ENCODE measurements at regions not wholly inside any gene's neighbourhood (a gene's known extent, or its start where the extent isn't known, plus 50 kb on each side); places are given as distances from the start of the nearest gene placed in this dataset.

DNA sequence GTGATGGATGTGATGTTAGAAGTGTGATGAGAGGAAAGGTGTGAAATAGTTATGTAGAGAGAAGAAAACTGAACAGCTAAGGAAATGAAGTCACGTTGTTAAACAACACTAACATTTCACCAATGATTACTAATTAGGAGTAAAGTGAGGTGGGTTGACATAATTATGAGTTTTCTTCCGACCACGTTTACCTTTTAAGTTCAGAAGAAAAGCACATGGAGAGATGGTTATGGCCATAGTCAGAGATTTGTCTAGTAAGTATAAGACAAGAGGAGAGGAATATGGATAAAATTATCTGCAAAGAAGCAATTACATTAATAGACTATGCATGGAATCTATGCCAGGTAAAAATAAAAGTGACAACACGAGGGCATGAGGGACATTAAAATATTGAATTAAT, 551.3 kb upstream of the TECRL start:
- Histone ChIP-seq H2BK120ac (replicated peaks; ENCODE audit: low read depth, low read length) (no peak overlapping the region), H3K27ac (ENCODE audit: low read depth, low read length) (no peak overlapping the region), H4K5ac (ENCODE audit: insufficient read length, low read depth, low read length) (no peak overlapping the region), H3K27me3 (replicated peaks in 1 of 4; ENCODE audit: control insufficient read depth in 3 of 4, extremely low read depth in 1 of 4, insufficient read depth in 3 of 4, low read length in 3 of 4) (no peaks in the 10 kb centered on the region), H3K4me1 (replicated peaks in 1 of 4; ENCODE audit: control insufficient read depth in 3 of 4, insufficient read depth in 4 of 4, low read length in 3 of 4) (no peaks in the 10 kb centered on the region), H3K4me2 (ENCODE audit: insufficient read depth in 1 of 2, low read depth in 2 of 2, low read length in 2 of 2) (no peak overlapping the region), H2BK20ac (ENCODE audit: low read length) (no peak overlapping the region), H3K23ac (ENCODE audit: insufficient read length) (no peak overlapping the region), H2AK5ac (ENCODE audit: low read depth, low read length) (no peak overlapping the region), H3K56ac (replicated peaks; ENCODE audit: insufficient read length, low read depth, low read length) (no peak overlapping the region), H2BK5ac (ENCODE audit: low read depth, low read length) (no peak overlapping the region), H4K20me1 (replicated peaks in 1 of 2; ENCODE audit: control insufficient read depth in 1 of 2, insufficient read depth in 2 of 2, low read length in 2 of 2) (no peaks in the 10 kb centered on the region), H3K36me3 (ENCODE audit: control insufficient read depth in 2 of 4, insufficient read depth in 4 of 4, low read length in 3 of 4) (no peaks in the 10 kb centered on the region), H3K9me3 (ENCODE audit: insufficient read depth in 2 of 2, low read depth in 1 of 2, low read length in 1 of 2) (no peaks in the 10 kb centered on the region; a peak in 1 of 4 replicates), H3K4me3 (ENCODE audit: extremely low read depth in 1 of 4, insufficient read depth in 2 of 4, low read depth in 3 of 4, low read length in 4 of 4) (no peak overlapping the region), H2BK12ac (ENCODE audit: low read depth, low read length) (no peak overlapping the region), H3K79me2 (ENCODE audit: control insufficient read depth in 1 of 2, insufficient read depth in 2 of 2, low read length in 2 of 2) (no peaks in the 10 kb centered on the region), H3K23me2 (ENCODE audit: low read depth, low read length) (no peaks in the 10 kb centered on the region), H3K79me1 (ENCODE audit: low read depth, low read length) (no peaks in the 10 kb centered on the region), H4K8ac (ENCODE audit: extremely low read depth, insufficient read depth, low read length) (no peak overlapping the region), H3K14ac (ENCODE audit: insufficient read length) (no peak overlapping the region), H3K9ac (replicated peaks in 1 of 4; ENCODE audit: extremely low read depth in 1 of 4, low read depth in 3 of 4, low read length in 3 of 4) (no peak overlapping the region), H3K18ac (ENCODE audit: extremely low read depth, low read length) (no peak overlapping the region), H2AFZ (ENCODE audit: low read length) (no peak overlapping the region), H4K91ac (replicated peaks; ENCODE audit: insufficient read length, low read length) (no peak overlapping the region), H2BK15ac (ENCODE audit: low read length) (no peak overlapping the region), H3K4ac (replicated peaks; ENCODE audit: insufficient read length, low read depth, low read length) (no peak overlapping the region)
- ChIA-PET POLR2A (ENCODE audit: partially characterized antibody) (no interaction called here), CTCF (ENCODE audit: partially characterized antibody) (no interaction called here)
- no peak for TF ChIP-seq POLR2A (IDR thresholded peaks at IDR 0.05; ENCODE audit: control extremely low read depth in 1 of 2, low read depth in 2 of 2, low read length in 2 of 2)
- no peak for TF ChIP-seq MAFK (IDR thresholded peaks at IDR 0.05; ENCODE audit: low read depth, low read length)
- no peak for TF ChIP-seq RFX5 (IDR thresholded peaks at IDR 0.05; ENCODE audit: borderline replicate concordance, low read depth, low read length)
- TF ChIP-seq BACH1 (IDR thresholded peaks at IDR 0.05; ENCODE audit: low read length), result no peak
- TF ChIP-seq EZH2 (IDR thresholded peaks at IDR 0.05; ENCODE audit: low read depth, low read length, severe bottlenecking), result no peak
- TF ChIP-seq KDM4A (IDR thresholded peaks at IDR 0.05; ENCODE audit: low read depth, low read length, severe bottlenecking), result no peak
- TF ChIP-seq RBBP5 (IDR thresholded peaks at IDR 0.05; ENCODE audit: borderline replicate concordance, low read depth, low read length), result no peak
- no peak for TF ChIP-seq RXRA (IDR thresholded peaks at IDR 0.05; ENCODE audit: insufficient read depth, low read depth, low read length)
- TF ChIP-seq CHD2 (IDR thresholded peaks at IDR 0.05; ENCODE audit: low read length), result no peak
- no peak for TF ChIP-seq POU5F1 (IDR thresholded peaks at IDR 0.05; ENCODE audit: low read depth, low read length)
- WGBS, 2 experiments (ENCODE audit: extremely low coverage in 1 of 2, insufficient coverage in 1 of 2, insufficient read length in 1 of 2, insufficient replicate concordance in 2 of 2, low coverage in 1 of 2, low lambda C conversion rate in 2 of 2, missing lambda C conversion rate in 1 of 2), result 97% methylated on average over 4 of the region's 4 CpGs; no CpG with 5 or more reads in 1 of the 2 experiments
- FAIRE-seq (no peak), DNase-seq (ENCODE audit: low read depth in 1 of 2, low spot score in 2 of 2) (no peak)
